ENCODE measurements at regions not wholly inside any gene's neighbourhood (a gene's known extent, or its start where the extent isn't known, plus 50 kb on each side); places are given as distances from the start of the nearest gene placed in this dataset.

DNA sequence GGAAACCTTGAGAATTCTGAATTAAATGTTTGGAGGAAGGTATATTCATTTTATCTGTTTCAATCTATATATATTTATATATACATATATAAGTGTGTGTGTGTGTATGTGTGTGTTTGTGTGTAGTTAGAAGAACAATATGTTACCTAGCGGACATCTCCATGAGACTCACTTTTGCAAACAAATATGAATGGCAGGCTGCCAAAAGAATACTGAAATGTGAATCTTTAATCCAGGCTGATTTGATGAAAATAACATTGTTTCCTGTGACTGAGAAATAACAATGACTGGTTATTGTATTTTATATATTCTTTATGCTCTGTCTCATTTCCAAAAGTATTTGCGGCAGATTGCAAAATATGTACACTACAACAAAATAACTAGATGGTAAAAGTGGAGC lies 255.5 kb upstream of the TGFBR2 start:
- ChIA-PET POLR2A (no interaction called here), CTCF (interaction anchor here (1.8 kb wide), 1 partner anchor 26 kb away, joined by 6 read pairs; no protein-coding TSS in a partner anchor)
- peaks cover 8% of the 10 kb centered on the region for H3K27me3 Mint-ChIP-seq
- ATAC-seq, result no peak
- intact Hi-C loops (cut with DNase I, micrococcal nuclease), result loop anchor here in 1 of 2 experiments (5.0 kb wide), 1 partner anchor 396 kb away; no protein-coding TSS in a partner anchor
- H3K36me3 Mint-ChIP-seq (ENCODE audit: low read depth), result no peaks in the 10 kb centered on the region
- no peaks in the 10 kb centered on the region for H3K9me3 Mint-ChIP-seq (ENCODE audit: low read depth)
- H3K4me3 Mint-ChIP-seq, result no peak overlapping the region
- H3K27ac Mint-ChIP-seq, result no peak overlapping the region
- DNase-seq, result no peak
- H3K4me1 Mint-ChIP-seq, result peaks cover 94% of the 10 kb centered on the region

DNA sequence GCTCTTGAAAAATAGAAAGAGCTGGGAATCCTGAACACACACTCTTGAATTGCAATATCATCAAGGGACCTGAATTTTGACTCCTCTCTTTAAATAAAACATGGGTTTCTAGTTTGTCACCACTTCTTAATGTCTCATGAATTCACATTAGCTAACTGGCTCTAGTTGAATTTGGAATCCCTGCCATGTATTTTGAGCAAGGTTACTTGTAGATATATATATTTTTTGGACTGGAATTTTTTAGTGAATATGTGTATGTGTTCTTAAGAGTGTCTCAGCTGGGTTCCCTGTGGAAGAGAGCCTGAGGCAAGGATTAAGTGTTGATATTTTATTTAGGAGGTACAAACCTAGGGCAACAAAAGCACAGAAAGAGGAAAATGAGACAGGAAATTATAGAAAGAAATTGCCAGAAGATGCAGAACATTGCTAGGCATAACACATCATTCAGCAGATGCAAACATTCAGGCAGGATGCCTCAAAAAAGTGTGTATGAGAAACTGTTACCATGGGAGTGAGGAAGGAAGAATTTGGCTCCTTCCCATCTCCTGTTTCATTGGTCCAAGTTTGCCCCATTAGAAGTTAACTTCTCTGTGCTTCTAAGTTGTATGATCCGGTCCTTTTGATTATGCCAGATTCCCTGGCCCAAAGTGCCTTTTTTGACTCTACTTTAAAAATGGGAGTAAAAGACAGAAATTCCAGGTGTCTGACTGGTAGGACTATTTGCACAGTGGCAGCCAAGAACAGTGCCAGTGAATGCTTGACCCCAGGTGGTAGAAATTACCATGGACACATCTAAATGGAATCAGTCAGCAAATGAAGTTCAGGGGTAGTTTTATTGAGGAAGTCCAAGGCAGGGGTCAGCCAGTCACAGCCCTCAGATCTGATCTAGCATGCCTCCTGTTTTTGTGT lies 253.7 kb upstream of the TGFBR2 start:
- CTCF ChIA-PET, result interaction anchor here (0.6 to 1.8 kb wide), 3 partner anchors 11 to 1172 kb away, joined by 3 to 6 read pairs (median 6); no protein-coding TSS in a partner anchor
- Mint-ChIP-seq H3K4me3 (no peak overlapping the region), H3K9me3 (ENCODE audit: low read depth) (no peaks in the 10 kb centered on the region), H3K27me3 (peaks cover 8% of the 10 kb centered on the region), H3K36me3 (ENCODE audit: low read depth) (no peaks in the 10 kb centered on the region), H3K27ac (peak overlapping the region; percentile 24), H3K4me1 (peaks cover 85% of the 10 kb centered on the region)
- ATAC-seq (no peak), DNase-seq (no peak)
- POLR2A ChIA-PET, result interaction anchor here (0.6 kb wide), 1 partner anchor 312 kb away, joined by 4 read pairs; no protein-coding TSS in a partner anchor
- intact Hi-C loops (cut with DNase I, micrococcal nuclease), result loop anchor here in 1 of 2 experiments (5.0 kb wide), 1 partner anchor 395 kb away; no protein-coding TSS in a partner anchor

GRCh38 chr3:30353711-30354467 lies 252.5 kb upstream of the TGFBR2 start:
- intact Hi-C loops (cut with DNase I, micrococcal nuclease), result loop anchor here in 1 of 2 experiments (2.0 to 5.0 kb wide), 2 partner anchors 253 to 393 kb away; partner anchors contain the start of gene TGFBR2
- Mint-ChIP-seq H3K4me3 (no peak overlapping the region), H3K36me3 (ENCODE audit: low read depth) (no peaks in the 10 kb centered on the region), H3K27me3 (peaks cover 8% of the 10 kb centered on the region), H3K27ac (no peak overlapping the region), H3K4me1 (peaks cover 73% of the 10 kb centered on the region), H3K9me3 (ENCODE audit: low read depth) (no peaks in the 10 kb centered on the region)
- POLR2A ChIA-PET, result no interaction called here
- ATAC-seq (peak; percentile 97), DNase-seq (peak; percentile 63)
- CTCF ChIA-PET, result interaction anchor here (0.6 to 1.5 kb wide), 3 partner anchors 155 to 340 kb away, joined by 3 to 5 read pairs (median 3); no protein-coding TSS in a partner anchor

GRCh38 chr3:30354513-30354912 lies 251.9 kb upstream of the TGFBR2 start:
- H3K36me3 Mint-ChIP-seq (ENCODE audit: low read depth), result no peaks in the 10 kb centered on the region
- peaks cover 67% of the 10 kb centered on the region for H3K4me1 Mint-ChIP-seq
- intact Hi-C loops (cut with DNase I, micrococcal nuclease), result loop anchor here in 1 of 2 experiments (2.0 to 5.0 kb wide), 2 partner anchors 252 to 393 kb away; partner anchors contain the start of gene TGFBR2
- H3K27ac Mint-ChIP-seq, result no peak overlapping the region
- H3K4me3 Mint-ChIP-seq, result no peak overlapping the region
- POLR2A ChIA-PET, result no interaction called here
- peaks cover 8% of the 10 kb centered on the region for H3K27me3 Mint-ChIP-seq
- no peaks in the 10 kb centered on the region for H3K9me3 Mint-ChIP-seq (ENCODE audit: low read depth)
- CTCF ChIA-PET, result interaction anchor here (1.4 to 1.5 kb wide), 2 partner anchors 156 to 340 kb away, joined by 3 to 5 read pairs; no protein-coding TSS in a partner anchor
- no peak for DNase-seq
- no peak for ATAC-seq

DNA sequence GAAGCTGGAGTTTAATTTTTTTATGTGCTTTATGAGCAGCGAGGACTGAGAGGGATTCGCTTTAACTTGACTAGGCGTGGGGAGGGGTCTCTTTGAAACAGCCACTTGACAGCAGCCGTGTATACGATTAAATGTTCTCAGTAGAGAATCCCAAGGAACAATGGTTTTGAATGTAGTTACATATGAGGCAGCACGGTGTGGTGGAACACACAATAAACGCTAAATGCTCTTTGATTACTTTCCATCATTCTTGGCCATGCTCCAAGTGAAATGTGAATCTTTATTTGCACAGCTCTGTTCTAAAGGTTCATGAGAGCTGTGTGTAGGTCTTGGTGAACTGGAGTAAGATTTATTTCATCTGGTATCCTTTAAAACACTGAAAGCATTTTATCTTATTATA lies 251.4 kb upstream of the TGFBR2 start:
- Mint-ChIP-seq H3K9me3 (ENCODE audit: low read depth) (no peaks in the 10 kb centered on the region), H3K36me3 (ENCODE audit: low read depth) (no peaks in the 10 kb centered on the region), H3K27me3 (peaks cover 8% of the 10 kb centered on the region), H3K4me1 (peaks cover 62% of the 10 kb centered on the region), H3K4me3 (no peak overlapping the region), H3K27ac (no peak overlapping the region)
- ChIA-PET CTCF (interaction anchor here (1.4 to 1.8 kb wide), 3 partner anchors 35 to 339 kb away, joined by 3 to 6 read pairs (median 5); no protein-coding TSS in a partner anchor), POLR2A (no interaction called here)
- no peak for DNase-seq
- ATAC-seq, result no peak
- intact Hi-C loops (cut with DNase I, micrococcal nuclease), result loop anchor here in 1 of 2 experiments (2.0 to 5.0 kb wide), 2 partner anchors 252 to 392 kb away; partner anchors contain the start of gene TGFBR2

- CTCF ChIA-PET, result interaction anchor here (0.8 to 1.8 kb wide), 3 partner anchors 13 to 103 kb away, joined by 3 to 6 read pairs (median 4); no protein-coding TSS in a partner anchor
- peaks cover 8% of the 10 kb centered on the region for H3K27me3 Mint-ChIP-seq
- no peaks in the 10 kb centered on the region for H3K36me3 Mint-ChIP-seq (ENCODE audit: low read depth)
- intact Hi-C loops (cut with DNase I, micrococcal nuclease), result loop anchor here in 1 of 2 experiments (2.0 kb wide), 2 partner anchors 55 to 251 kb away; partner anchors contain the start of gene TGFBR2
- no peaks in the 10 kb centered on the region for H3K9me3 Mint-ChIP-seq (ENCODE audit: low read depth)
- peaks cover 56% of the 10 kb centered on the region for H3K4me1 Mint-ChIP-seq
- ATAC-seq (no peak), DNase-seq (no peak)
- no peak overlapping the region for H3K4me3 Mint-ChIP-seq
- POLR2A ChIA-PET, result no interaction called here
- no peak overlapping the region for H3K27ac Mint-ChIP-seq
Measured at GRCh38 chr3:30355622-30356021, 250.8 kb upstream of the TGFBR2 start.

DNA sequence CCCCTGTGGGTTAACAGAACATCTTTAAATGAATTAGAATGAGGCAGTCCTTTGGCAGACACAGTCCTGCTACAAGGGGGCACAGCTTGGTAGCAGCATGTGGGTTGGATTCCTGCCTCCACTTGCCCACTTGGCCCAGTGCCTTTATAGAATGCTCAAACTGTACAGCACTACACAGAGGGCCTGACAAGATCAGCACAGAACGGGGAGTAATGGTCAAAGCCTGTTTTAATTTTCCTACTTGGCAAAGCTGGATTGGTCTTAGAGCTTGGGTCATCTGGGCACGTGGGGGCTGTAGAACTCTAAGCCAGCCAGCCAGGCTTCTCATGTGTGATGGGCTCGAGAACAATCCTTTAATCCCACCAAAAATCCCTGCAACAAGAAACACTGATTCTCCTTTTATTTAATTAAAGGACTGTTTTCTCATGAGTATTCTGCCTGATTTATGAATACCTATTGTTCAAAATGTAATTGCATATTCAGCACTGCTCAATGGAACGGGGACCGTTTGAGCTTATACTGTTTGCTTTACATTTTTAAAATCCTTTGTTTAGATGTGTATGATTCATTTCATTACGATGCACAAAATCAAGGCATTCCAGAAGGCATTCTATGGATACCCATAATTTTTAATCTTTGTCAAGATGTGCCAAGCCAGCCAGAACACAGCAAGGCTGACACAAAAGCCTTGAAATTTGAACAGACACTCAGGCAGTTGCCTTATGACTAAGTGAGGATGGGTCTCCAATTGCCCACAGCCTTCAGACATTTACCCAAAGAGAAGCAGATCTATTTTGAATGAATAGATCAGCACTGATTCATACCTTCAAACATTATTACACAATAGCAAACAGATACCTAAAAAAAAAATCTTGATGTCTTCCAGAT lies 249.3 kb upstream of the TGFBR2 start:
- DNase-seq (no peak), ATAC-seq (no peak)
- Mint-ChIP-seq H3K36me3 (ENCODE audit: low read depth) (no peaks in the 10 kb centered on the region), H3K27me3 (peaks cover 4% of the 10 kb centered on the region), H3K4me3 (no peak overlapping the region), H3K27ac (no peak overlapping the region), H3K4me1 (peaks cover 43% of the 10 kb centered on the region), H3K9me3 (ENCODE audit: low read depth) (no peaks in the 10 kb centered on the region)
- ChIA-PET CTCF (interaction anchor here (0.6 to 1.8 kb wide), 4 partner anchors 12 to 336 kb away, joined by 3 to 6 read pairs (median 4); no protein-coding TSS in a partner anchor), POLR2A (no interaction called here)
- intact Hi-C loops (cut with DNase I, micrococcal nuclease), result loop anchor here in 1 of 2 experiments (2.0 kb wide), 1 partner anchor 56 kb away; no protein-coding TSS in a partner anchor

DNA sequence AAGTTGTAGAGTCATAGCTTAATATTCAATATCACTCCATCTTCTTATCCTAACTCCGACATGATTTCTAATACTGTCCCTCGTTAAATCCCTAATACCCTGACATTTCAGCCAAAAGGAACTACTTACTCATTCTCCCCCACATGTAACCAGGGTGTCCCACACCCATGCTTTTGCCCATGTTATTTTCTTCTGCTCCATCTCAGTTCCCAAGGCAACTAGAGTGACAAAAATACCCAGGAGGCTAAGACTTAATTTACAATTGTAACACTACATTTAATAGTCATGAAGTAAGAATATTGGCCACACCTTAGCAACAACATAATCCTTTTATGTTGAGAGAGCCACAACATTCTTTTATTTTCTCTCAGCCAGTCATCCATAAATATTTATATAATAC lies 248.5 kb upstream of the TGFBR2 start:
- POLR2A ChIA-PET, result no interaction called here
- Mint-ChIP-seq H3K27me3 (no peaks in the 10 kb centered on the region), H3K4me1 (peaks cover 35% of the 10 kb centered on the region), H3K36me3 (ENCODE audit: low read depth) (no peaks in the 10 kb centered on the region), H3K4me3 (no peak overlapping the region), H3K27ac (no peak overlapping the region), H3K9me3 (ENCODE audit: low read depth) (no peaks in the 10 kb centered on the region)
- intact Hi-C loops (cut with DNase I, micrococcal nuclease), result loop anchor here in 1 of 2 experiments (2.0 kb wide), 1 partner anchor 57 kb away; no protein-coding TSS in a partner anchor
- no peak for DNase-seq
- no peak for ATAC-seq
- CTCF ChIA-PET, result interaction anchor here (0.7 kb wide), 1 partner anchor 37 kb away, joined by 5 read pairs; no protein-coding TSS in a partner anchor

DNA sequence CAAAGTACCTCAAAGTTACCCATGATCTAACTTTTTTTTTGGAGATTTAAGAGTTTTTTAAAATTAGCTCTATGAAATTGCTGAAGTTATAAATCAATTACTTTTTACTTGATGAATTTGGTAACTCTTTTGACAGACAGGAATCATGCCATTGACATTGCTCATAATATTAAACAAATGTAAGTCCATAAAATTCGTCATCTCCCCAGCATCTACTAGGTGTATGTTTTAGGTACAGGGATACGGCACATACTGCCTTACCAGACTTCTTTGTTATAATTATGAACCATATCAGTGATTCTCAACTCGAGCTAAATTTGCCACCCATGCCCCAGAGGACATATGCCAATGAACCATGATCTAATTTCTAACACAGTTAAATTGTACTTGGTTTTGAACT lies 247.5 kb upstream of the TGFBR2 start:
- Mint-ChIP-seq H3K4me1 (peaks cover 27% of the 10 kb centered on the region), H3K9me3 (ENCODE audit: low read depth) (no peaks in the 10 kb centered on the region), H3K36me3 (ENCODE audit: low read depth) (no peaks in the 10 kb centered on the region), H3K27ac (no peak overlapping the region), H3K4me3 (no peak overlapping the region), H3K27me3 (no peaks in the 10 kb centered on the region)
- ChIA-PET POLR2A (no interaction called here), CTCF (interaction anchor here (0.8 to 1.0 kb wide), 3 partner anchors 14 to 393 kb away, joined by 3 read pairs; no protein-coding TSS in a partner anchor)
- no peak for ATAC-seq
- intact Hi-C loops (cut with DNase I, micrococcal nuclease), result no loop called here
- DNase-seq, result no peak

DNA sequence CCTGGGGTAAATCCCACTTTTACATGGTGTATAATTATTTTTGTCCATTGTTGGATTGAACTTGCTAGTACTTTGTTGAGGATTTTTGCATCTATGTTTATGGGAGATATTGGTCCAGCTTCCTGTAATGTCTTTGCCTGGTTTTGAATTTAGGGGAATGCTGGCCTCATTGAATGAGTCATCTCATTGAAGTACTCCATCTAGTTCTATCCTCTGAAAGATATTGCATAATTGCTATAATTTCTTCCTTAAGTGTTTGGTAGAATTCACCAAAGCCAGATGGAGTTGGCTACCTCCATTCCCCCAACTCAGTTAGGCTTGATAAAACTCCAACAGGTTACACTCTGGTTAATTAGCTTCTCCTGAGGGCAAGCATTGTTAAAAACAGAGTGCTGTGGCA lies 237.4 kb upstream of the TGFBR2 start:
- POLR2A ChIA-PET, result no interaction called here

More for the DNA sequence above, 237.4 kb upstream of the TGFBR2 start:
- ATAC-seq, result no peak
- peaks cover 5% of the 10 kb centered on the region for H3K27me3 Mint-ChIP-seq
- H3K27ac Mint-ChIP-seq, result no peak overlapping the region
- CTCF ChIA-PET, result interaction anchor here (0.7 kb wide), 2 partner anchors 13 to 766 kb away, joined by 3 read pairs; no protein-coding TSS in a partner anchor
- no peaks in the 10 kb centered on the region for H3K9me3 Mint-ChIP-seq (ENCODE audit: low read depth)
- DNase-seq, result no peak
- no peaks in the 10 kb centered on the region for H3K4me1 Mint-ChIP-seq
- H3K36me3 Mint-ChIP-seq (ENCODE audit: low read depth), result peaks cover 4% of the 10 kb centered on the region
- H3K4me3 Mint-ChIP-seq, result no peak overlapping the region
- intact Hi-C loops (cut with DNase I, micrococcal nuclease), result no loop called here

Data from activated CD4-positive, alpha-beta T cell treated with anti-CD3 and anti-CD28 coated beads for 36 hours (primary cell).